ENCODE measurements at regions not wholly inside any gene's neighbourhood (a gene's known extent, or its start where the extent isn't known, plus 50 kb on each side); places are given as distances from the start of the nearest gene placed in this dataset.

DNA sequence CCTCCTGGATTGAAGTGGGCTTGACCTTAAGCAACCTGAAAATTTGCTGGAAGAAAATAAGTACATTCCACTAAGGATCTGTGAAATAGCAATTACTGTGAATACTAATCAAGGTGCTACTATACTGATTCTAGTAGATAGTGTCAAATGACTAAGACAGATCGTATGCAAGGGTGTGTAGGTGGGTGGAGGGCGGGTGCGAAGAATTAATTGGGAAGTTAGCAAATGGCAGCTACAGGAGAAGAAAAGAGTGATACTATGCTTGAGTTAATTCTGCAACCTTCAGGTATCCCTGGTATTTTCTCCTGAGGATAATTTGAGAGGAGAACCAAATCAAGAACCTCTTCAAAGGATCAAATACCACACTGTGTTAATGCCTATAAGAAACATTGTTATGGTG is 501.9 kb downstream of the INHBA start:
- TF ChIP-seq POLR2A (IDR thresholded peaks at IDR 0.05) (no peak), POLR2AphosphoS5 (IDR thresholded peaks at IDR 0.05) (no peak)
